ENCODE measurements at regions not wholly inside any gene's neighbourhood (a gene's known extent, or its start where the extent isn't known, plus 50 kb on each side); places are given as distances from the start of the nearest gene placed in this dataset.

DNA sequence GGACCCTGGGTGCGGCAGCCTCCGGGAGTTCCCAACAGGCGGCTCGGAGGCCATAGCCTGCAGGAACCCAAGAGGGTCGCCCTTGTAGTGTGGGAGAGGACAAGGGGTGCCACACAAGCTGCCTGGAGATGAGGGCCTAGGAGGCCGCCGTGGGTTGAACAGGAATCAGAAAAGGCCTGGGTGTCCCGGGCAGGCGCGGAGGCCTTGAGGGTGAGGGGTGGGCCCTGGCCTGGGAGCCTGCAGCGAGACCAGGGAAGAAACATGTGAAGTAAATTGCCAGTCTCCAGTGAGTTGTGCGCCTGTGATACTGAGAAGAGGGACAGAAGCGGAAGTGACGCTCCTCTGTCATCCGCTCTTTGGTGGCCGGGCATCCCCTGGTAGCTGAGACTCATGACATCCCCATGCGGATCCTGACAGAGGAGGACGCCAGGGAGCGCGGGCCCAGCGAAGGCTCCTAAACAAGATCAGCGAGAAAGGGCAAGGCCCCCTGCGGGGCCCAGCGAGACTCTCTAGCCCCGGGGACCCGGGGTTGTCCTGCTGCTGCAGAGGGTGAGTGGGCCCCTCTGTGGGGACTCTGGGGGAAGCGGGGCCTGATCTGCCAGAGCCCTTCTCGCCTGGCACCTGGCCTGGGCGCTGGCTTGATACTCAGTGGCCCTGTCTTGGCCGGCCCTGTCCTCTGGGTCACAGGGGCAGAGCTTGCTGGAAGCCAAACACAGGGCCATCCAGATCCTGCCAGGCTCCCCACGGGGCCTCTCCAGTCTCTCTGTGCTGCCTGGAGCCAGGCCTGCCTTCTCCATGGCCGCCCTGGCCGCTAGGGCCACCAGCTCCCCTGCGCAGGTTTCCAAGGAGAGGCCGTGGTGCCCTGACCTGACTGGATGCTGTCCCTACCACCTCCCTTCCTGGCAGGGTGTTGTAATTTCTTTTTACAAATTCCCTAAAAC is 788.4 kb downstream of the TLE4 start:
- TF ChIP-seq, protein P1, sequence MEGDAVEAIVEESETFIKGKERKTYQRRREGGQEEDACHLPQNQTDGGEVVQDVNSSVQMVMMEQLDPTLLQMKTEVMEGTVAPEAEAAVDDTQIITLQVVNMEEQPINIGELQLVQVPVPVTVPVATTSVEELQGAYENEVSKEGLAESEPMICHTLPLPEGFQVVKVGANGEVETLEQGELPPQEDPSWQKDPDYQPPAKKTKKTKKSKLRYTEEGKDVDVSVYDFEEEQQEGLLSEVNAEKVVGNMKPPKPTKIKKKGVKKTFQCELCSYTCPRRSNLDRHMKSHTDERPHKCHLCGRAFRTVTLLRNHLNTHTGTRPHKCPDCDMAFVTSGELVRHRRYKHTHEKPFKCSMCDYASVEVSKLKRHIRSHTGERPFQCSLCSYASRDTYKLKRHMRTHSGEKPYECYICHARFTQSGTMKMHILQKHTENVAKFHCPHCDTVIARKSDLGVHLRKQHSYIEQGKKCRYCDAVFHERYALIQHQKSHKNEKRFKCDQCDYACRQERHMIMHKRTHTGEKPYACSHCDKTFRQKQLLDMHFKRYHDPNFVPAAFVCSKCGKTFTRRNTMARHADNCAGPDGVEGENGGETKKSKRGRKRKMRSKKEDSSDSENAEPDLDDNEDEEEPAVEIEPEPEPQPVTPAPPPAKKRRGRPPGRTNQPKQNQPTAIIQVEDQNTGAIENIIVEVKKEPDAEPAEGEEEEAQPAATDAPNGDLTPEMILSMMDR (IDR thresholded peaks at IDR 0.05; ENCODE audit: poor library complexity) = no peak
- TF ChIP-seq EZH2phosphoT487 (IDR thresholded peaks at IDR 0.05; ENCODE audit: low read depth, severe bottlenecking, unreplicated experiment) = no peak

Data from hepatocyte (in vitro differentiated cells).